ENCODE measurements at regions not wholly inside any gene's neighbourhood (a gene's known extent, or its start where the extent isn't known, plus 50 kb on each side); places are given as distances from the start of the nearest gene placed in this dataset.

GRCh38 chr9:107175041-107175440 lies 108.0 kb upstream of the RAD23B start:
- ATAC-seq = peak; percentile 68 to 87 (median 84)
- H3K27me3 ChIP-seq (ENCODE audit: insufficient read depth in 3 of 3, low read length in 2 of 3) = no peaks in the 10 kb centered on the region
- WGBS, 3 donors = 19 to 35% (median 20%) methylated on average over 4 of the region's 4 CpGs
- H3K36me3 ChIP-seq (ENCODE audit: insufficient read depth in 1 of 2, low read depth in 1 of 2) = no peaks in the 10 kb centered on the region
- intact Hi-C loops (cut with DNase I) = loop anchor here (10.0 kb wide), 1 partner anchor 310 kb away; the partner anchor contains the start of gene ZNF462 (in 2 of the 2)
- DNase-seq = peak; percentile 59 to 88
- peaks cover 39% of the 10 kb centered on the region for H3K4me1 ChIP-seq
- H3K27ac ChIP-seq = peak overlapping the region; percentile 85
- peak overlapping the region; percentile 2 for H3K4me3 ChIP-seq
- TF ChIP-seq CTCF (IDR thresholded peaks at IDR 0.05) = no peak
- H3K9me3 ChIP-seq = no peaks in the 10 kb centered on the region

- peak in 1 of 2 donors; percentile 80 for DNase-seq
- TF ChIP-seq CTCF (IDR thresholded peaks at IDR 0.05) = no peak
- WGBS, 3 donors = 75 to 83% (median 76%) methylated on average over 7 of the region's 7 CpGs
- Histone ChIP-seq H3K36me3 (ENCODE audit: insufficient read depth in 1 of 2, low read depth in 1 of 2) (no peaks in the 10 kb centered on the region), H3K4me3 (no peak overlapping the region), H3K27ac (peak overlapping the region; percentile 85), H3K4me1 (peaks cover 39% of the 10 kb centered on the region), H3K27me3 (ENCODE audit: insufficient read depth in 3 of 3, low read length in 2 of 3) (no peaks in the 10 kb centered on the region), H3K9me3 (no peaks in the 10 kb centered on the region)
- peak; percentile 37 to 76 (median 65) for ATAC-seq
- intact Hi-C loops (cut with DNase I) = loop anchor here (10.0 kb wide), 1 partner anchor 311 kb away; the partner anchor contains the start of gene ZNF462 (in 2 of the 2)
These were observed 107.2 kb upstream of the RAD23B start for GRCh38 chr9:107175816-107176435.

GRCh38 chr9:107176436-107177151 lies 106.5 kb upstream of the RAD23B start:
- Histone ChIP-seq H3K4me3 (no peak overlapping the region), H3K27me3 (ENCODE audit: insufficient read depth in 3 of 3, low read length in 2 of 3) (no peaks in the 10 kb centered on the region), H3K9me3 (no peaks in the 10 kb centered on the region), H3K36me3 (ENCODE audit: insufficient read depth in 1 of 2, low read depth in 1 of 2) (no peaks in the 10 kb centered on the region), H3K4me1 (peaks cover 34% of the 10 kb centered on the region), H3K27ac (peak overlapping the region; percentile 85)
- no peak for ATAC-seq
- TF ChIP-seq CTCF (IDR thresholded peaks at IDR 0.05) = no peak
- peak in 1 of 2 donors; percentile 21 for DNase-seq
- 64 to 77% (median 68%) methylated on average over 12 of the region's 12 CpGs for WGBS, 3 donors
- intact Hi-C loops (cut with DNase I) = loop anchor here (10.0 kb wide), 1 partner anchor 312 kb away; the partner anchor contains the start of gene ZNF462 (in 2 of the 2)

- Histone ChIP-seq H3K4me1 (peaks cover 33% of the 10 kb centered on the region), H3K4me3 (no peak overlapping the region), H3K36me3 (ENCODE audit: insufficient read depth in 1 of 2, low read depth in 1 of 2) (no peaks in the 10 kb centered on the region), H3K27ac (no peak overlapping the region), H3K27me3 (ENCODE audit: insufficient read depth in 3 of 3, low read length in 2 of 3) (no peaks in the 10 kb centered on the region), H3K9me3 (no peaks in the 10 kb centered on the region)
- DNase-seq (no peak), ATAC-seq (no peak)
- intact Hi-C loops (cut with DNase I) = loop anchor here (10.0 kb wide), 1 partner anchor 313 kb away; the partner anchor contains the start of gene ZNF462 (in 2 of the 2)
- no peak for TF ChIP-seq CTCF (IDR thresholded peaks at IDR 0.05)
- WGBS, 3 donors = 71 to 78% (median 71%) methylated on average over 7 of the region's 7 CpGs
These were observed 105.7 kb upstream of the RAD23B start for GRCh38 chr9:107177243-107177839.
